ENCODE measurements at regions not wholly inside any gene's neighbourhood (a gene's known extent, or its start where the extent isn't known, plus 50 kb on each side); places are given as distances from the start of the nearest gene placed in this dataset.
A peak's percentile ranks its signal among the peaks of the same experiment; 100 is the strongest.

DNA sequence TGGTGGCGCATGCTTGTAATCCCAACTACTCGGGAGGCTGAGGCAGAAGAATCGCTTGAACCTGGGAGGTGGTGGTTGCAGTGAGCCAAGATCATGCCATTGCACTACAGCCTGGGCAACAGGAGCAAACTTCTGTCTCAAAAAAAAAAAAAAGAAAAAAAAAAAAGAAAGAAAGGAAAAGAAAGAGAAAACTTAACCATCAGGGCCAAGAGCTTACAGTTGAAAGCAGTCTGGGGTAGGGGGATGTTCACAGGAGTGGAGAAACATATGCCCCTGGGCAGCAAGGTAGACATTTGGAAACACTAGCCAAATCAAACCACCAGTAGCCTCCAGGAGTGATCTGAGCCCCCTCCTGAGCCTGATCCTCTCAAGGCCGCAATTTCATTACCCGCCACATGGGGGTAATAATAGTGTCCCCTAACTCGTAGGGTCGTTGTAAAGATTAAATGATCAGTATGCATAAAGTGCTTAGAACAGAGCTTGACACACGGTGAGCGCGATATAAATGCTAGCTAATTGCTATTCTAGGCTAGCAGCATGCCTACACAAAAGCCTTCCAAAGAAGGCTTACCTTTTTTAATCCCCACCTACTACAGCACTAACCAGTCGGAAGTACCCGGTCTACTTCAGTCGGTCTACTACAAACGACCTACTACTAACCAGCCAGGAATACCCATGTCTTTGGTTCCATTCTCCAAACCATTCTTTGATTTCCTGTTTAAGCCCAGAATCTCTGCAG, 274.3 kb upstream of the NEBL start:
- 81% methylated on average over 14 of the region's 14 CpGs; no CpG with 5 or more reads in 1 of the 2 experiments for WGBS, 2 experiments (ENCODE audit: extremely low coverage in 1 of 2, insufficient coverage in 1 of 2, insufficient read length in 1 of 2, insufficient replicate concordance in 2 of 2, low coverage in 1 of 2, low lambda C conversion rate in 2 of 2, missing lambda C conversion rate in 1 of 2)
- no peak overlapping the region for H3K9ac ChIP-seq (replicated peaks in 1 of 4; ENCODE audit: extremely low read depth in 1 of 4, low read depth in 3 of 4, low read length in 3 of 4)
- CTCF ChIA-PET (ENCODE audit: partially characterized antibody), result interaction anchor here (0.6 to 2.3 kb wide), 20 partner anchors 9 to 782 kb away, joined by 3 to 21 read pairs (median 4); no protein-coding TSS in a partner anchor
- H3K23me2 ChIP-seq (ENCODE audit: low read depth, low read length), result peaks cover 15% of the 10 kb centered on the region; the same call in 1 of the 2 replicates
- H3K56ac ChIP-seq (replicated peaks; ENCODE audit: insufficient read length, low read depth, low read length), result no peak overlapping the region
- POLR2A ChIA-PET (ENCODE audit: partially characterized antibody), result interaction anchor here (1.3 to 1.5 kb wide), 2 partner anchors 9 to 10 kb away, joined by 3 to 5 read pairs; no protein-coding TSS in a partner anchor
- H4K8ac ChIP-seq (ENCODE audit: extremely low read depth, insufficient read depth, low read length), result no peak overlapping the region
- H3K4me2 ChIP-seq (ENCODE audit: insufficient read depth in 1 of 2, low read depth in 2 of 2, low read length in 2 of 2), result no peak overlapping the region; a peak in 1 of 4 replicates
- peaks cover 0 to 6% (median 3%) of the 10 kb centered on the region in 4 experiments; a peak in 4 of 7 replicates for H3K4me1 ChIP-seq (replicated peaks in 1 of 4; ENCODE audit: control insufficient read depth in 3 of 4, insufficient read depth in 4 of 4, low read length in 3 of 4)
- no peak overlapping the region for H3K4me3 ChIP-seq (ENCODE audit: extremely low read depth in 1 of 4, insufficient read depth in 2 of 4, low read depth in 3 of 4, low read length in 4 of 4)
- no peaks in the 10 kb centered on the region for H3K79me1 ChIP-seq (ENCODE audit: low read depth, low read length)
- no peak overlapping the region for H2BK120ac ChIP-seq (replicated peaks; ENCODE audit: low read depth, low read length)
- no peak overlapping the region for H4K91ac ChIP-seq (replicated peaks; ENCODE audit: insufficient read length, low read length)
- H3K27ac ChIP-seq (ENCODE audit: low read depth, low read length), result no peak overlapping the region
- no peak overlapping the region for H2BK12ac ChIP-seq (ENCODE audit: low read depth, low read length)
- peaks cover 0 to 18% (median 11%) of the 10 kb centered on the region in 4 experiments; a peak in 6 of 7 replicates for H3K27me3 ChIP-seq (replicated peaks in 1 of 4; ENCODE audit: control insufficient read depth in 3 of 4, extremely low read depth in 1 of 4, insufficient read depth in 3 of 4, low read length in 3 of 4)
- H3K9me3 ChIP-seq (ENCODE audit: insufficient read depth in 2 of 2, low read depth in 1 of 2, low read length in 1 of 2), result no peaks in the 10 kb centered on the region
- no peak overlapping the region for H3K4ac ChIP-seq (replicated peaks; ENCODE audit: insufficient read length, low read depth, low read length)
- H2BK20ac ChIP-seq (ENCODE audit: low read length), result no peak overlapping the region
- TF ChIP-seq RAD21 (IDR thresholded peaks at IDR 0.05 in 1 of 2, conservative IDR thresholded peaks at IDR 0.05 in 1 of 2; ENCODE audit: low read depth in 2 of 2, low read length in 2 of 2), result peak; percentile 32 to 49
- TF ChIP-seq SIN3A (conservative IDR thresholded peaks at IDR 0.05 in 1 of 2, IDR thresholded peaks at IDR 0.05 in 1 of 2; ENCODE audit: low read depth in 1 of 2, low read length in 2 of 2), result no peak
- TF ChIP-seq, protein P1, sequence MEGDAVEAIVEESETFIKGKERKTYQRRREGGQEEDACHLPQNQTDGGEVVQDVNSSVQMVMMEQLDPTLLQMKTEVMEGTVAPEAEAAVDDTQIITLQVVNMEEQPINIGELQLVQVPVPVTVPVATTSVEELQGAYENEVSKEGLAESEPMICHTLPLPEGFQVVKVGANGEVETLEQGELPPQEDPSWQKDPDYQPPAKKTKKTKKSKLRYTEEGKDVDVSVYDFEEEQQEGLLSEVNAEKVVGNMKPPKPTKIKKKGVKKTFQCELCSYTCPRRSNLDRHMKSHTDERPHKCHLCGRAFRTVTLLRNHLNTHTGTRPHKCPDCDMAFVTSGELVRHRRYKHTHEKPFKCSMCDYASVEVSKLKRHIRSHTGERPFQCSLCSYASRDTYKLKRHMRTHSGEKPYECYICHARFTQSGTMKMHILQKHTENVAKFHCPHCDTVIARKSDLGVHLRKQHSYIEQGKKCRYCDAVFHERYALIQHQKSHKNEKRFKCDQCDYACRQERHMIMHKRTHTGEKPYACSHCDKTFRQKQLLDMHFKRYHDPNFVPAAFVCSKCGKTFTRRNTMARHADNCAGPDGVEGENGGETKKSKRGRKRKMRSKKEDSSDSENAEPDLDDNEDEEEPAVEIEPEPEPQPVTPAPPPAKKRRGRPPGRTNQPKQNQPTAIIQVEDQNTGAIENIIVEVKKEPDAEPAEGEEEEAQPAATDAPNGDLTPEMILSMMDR (IDR thresholded peaks at IDR 0.05; ENCODE audit: control extremely low read depth in 1 of 3, insufficient read depth in 1 of 3, low read depth in 1 of 3, low read length in 3 of 3), result peak; percentile 51 to 66 (median 53); a peak in 3 of 4 replicates
- H2AK5ac ChIP-seq (ENCODE audit: low read depth, low read length), result no peak overlapping the region
- no peaks in the 10 kb centered on the region for H3K79me2 ChIP-seq (ENCODE audit: control insufficient read depth in 1 of 2, insufficient read depth in 2 of 2, low read length in 2 of 2)
- peaks cover 0 to 2% of the 10 kb centered on the region in 2 experiments for H4K20me1 ChIP-seq (replicated peaks in 1 of 2; ENCODE audit: control insufficient read depth in 1 of 2, insufficient read depth in 2 of 2, low read length in 2 of 2)
- no peak overlapping the region for H2AFZ ChIP-seq (ENCODE audit: low read length)
- no peak overlapping the region for H3K14ac ChIP-seq (ENCODE audit: insufficient read length)
- DNase-seq (ENCODE audit: low read depth in 1 of 2, low spot score in 2 of 2) (peak in 1 of 2 experiments; percentile 61), FAIRE-seq (peak; percentile 73)
- H4K5ac ChIP-seq (ENCODE audit: insufficient read length, low read depth, low read length), result no peak overlapping the region
- no peak overlapping the region for H3K18ac ChIP-seq (ENCODE audit: extremely low read depth, low read length)
- H3K36me3 ChIP-seq (ENCODE audit: control insufficient read depth in 2 of 4, insufficient read depth in 4 of 4, low read length in 3 of 4), result peaks cover 0 to 10% (median 0%) of the 10 kb centered on the region in 4 experiments; a peak in 1 of 8 replicates
- H2BK5ac ChIP-seq (ENCODE audit: low read depth, low read length), result no peak overlapping the region
- no peak overlapping the region for H2BK15ac ChIP-seq (ENCODE audit: low read length)
- H3K23ac ChIP-seq (ENCODE audit: insufficient read length), result no peak overlapping the region
